ENCODE measurements at regions not wholly inside any gene's neighbourhood (a gene's known extent, or its start where the extent isn't known, plus 50 kb on each side); places are given as distances from the start of the nearest gene placed in this dataset.

DNA sequence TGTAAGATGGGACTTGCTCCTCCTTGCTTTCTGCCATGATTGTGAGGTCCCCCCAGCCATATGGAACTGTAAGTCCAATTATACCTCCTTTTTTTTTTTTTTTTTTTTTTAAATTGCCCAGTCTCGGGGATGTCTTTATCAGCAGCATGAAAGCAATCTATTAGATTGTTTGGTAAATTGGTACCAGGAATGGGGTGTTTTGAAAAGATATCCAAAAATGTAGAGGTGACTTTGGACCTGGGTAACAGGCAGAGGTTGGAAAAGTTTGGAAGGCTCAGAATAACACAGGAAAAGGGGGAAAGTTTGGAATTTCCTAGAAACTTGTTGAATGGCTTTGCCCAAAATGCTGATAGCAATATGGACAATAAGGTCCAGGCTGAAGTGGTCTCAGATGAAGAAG is 545.8 kb upstream of the ALCAM start:
- H3K9ac ChIP-seq (ENCODE audit: low read length), result no peak overlapping the region
- peaks cover 34% of the 10 kb centered on the region for H3K9me3 ChIP-seq (ENCODE audit: control insufficient read depth, insufficient read depth, low read depth, low read length)
- no peaks in the 10 kb centered on the region for H3K36me3 ChIP-seq (ENCODE audit: control insufficient read depth, insufficient read depth, low read length)
- H3K27ac ChIP-seq (ENCODE audit: low read depth, low read length), result no peak overlapping the region
- peaks cover 15% of the 10 kb centered on the region for H3K4me1 ChIP-seq (ENCODE audit: control insufficient read depth, insufficient read depth, low read length)
- H3K4me3 ChIP-seq (ENCODE audit: low read depth, low read length), result no peak overlapping the region
- no peaks in the 10 kb centered on the region for H3K27me3 ChIP-seq (ENCODE audit: control insufficient read depth, insufficient read depth, low read length)

DNA sequence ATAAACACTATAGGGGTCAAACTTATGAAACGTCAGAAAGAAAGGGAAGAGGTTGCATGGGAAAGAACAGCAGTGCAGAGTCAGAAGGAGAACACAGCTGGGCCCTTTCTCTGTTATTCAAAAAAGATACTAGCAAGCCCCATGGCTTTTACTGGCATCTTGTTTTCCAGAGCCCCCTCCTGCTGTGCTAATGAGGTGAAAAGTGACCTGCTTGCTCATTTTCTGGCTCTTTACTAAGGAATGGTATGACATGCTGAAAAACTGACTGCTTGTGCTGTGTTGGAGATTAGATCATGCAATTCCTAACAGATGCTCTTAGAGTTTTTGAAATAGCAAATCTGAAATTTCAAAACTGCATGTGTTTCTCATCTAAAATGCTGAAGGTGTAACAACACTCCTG is 541.6 kb upstream of the ALCAM start:
- Histone ChIP-seq H3K4me1 (ENCODE audit: control insufficient read depth, insufficient read depth, low read length) (peaks cover 15% of the 10 kb centered on the region), H3K27ac (ENCODE audit: low read depth, low read length) (0 out of 2 replicates have a peak overlapping the region, but pooled peaks have one; percentile 5), H3K4me3 (ENCODE audit: low read depth, low read length) (no peak overlapping the region), H3K27me3 (ENCODE audit: control insufficient read depth, insufficient read depth, low read length) (no peaks in the 10 kb centered on the region), H3K36me3 (ENCODE audit: control insufficient read depth, insufficient read depth, low read length) (no peaks in the 10 kb centered on the region), H3K9me3 (ENCODE audit: control insufficient read depth, insufficient read depth, low read depth, low read length) (peaks cover 29% of the 10 kb centered on the region), H3K9ac (ENCODE audit: low read length) (no peak overlapping the region)

DNA sequence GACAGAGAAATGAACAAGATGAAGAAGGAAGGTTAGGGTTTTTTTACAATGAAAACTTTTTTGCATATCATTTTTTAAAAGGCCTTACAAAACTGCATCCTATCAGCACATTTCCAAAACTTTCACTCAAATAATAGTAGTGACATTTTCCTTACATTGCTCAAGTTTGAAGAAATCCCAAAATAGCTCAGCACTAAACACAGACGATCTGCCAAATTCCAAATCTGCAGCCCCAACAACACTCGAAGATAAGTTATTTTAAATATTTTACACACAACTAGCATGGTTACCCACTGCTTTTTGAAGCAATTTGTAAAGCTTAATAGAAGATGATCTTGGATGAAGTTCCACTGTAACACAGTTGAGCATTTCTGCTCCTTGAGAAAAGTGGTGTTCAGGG is 535.6 kb upstream of the ALCAM start:
- Histone ChIP-seq H3K9me3 (ENCODE audit: control insufficient read depth, insufficient read depth, low read depth, low read length) (no peaks in the 10 kb centered on the region), H3K4me1 (ENCODE audit: control insufficient read depth, insufficient read depth, low read length) (peaks cover 7% of the 10 kb centered on the region), H3K27ac (ENCODE audit: low read depth, low read length) (no peak overlapping the region), H3K27me3 (ENCODE audit: control insufficient read depth, insufficient read depth, low read length) (no peaks in the 10 kb centered on the region), H3K4me3 (ENCODE audit: low read depth, low read length) (no peak overlapping the region), H3K36me3 (ENCODE audit: control insufficient read depth, insufficient read depth, low read length) (no peaks in the 10 kb centered on the region), H3K9ac (ENCODE audit: low read length) (no peak overlapping the region)

DNA sequence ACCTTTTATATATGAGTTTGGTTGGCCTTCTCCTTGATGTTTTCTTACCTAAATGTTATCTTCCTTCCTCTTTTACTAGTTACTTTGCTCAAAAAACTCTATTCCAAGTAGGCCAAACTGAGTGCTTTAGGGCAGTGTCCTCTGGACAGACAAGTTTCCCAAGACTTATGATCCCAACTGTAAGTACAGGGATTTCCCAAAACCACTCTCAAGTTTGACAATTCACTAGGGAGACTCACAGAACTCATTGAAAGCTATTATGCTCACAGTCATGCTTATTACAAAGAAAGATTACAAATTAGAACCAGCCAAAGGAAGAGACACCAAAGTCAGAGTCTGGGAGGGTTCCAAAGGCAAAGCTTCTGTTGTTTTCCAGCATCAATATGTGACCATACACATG is 534.2 kb upstream of the ALCAM start:
- H3K4me1 ChIP-seq (ENCODE audit: control insufficient read depth, insufficient read depth, low read length), result peaks cover 10% of the 10 kb centered on the region
- no peak overlapping the region for H3K4me3 ChIP-seq (ENCODE audit: low read depth, low read length)
- no peaks in the 10 kb centered on the region for H3K9me3 ChIP-seq (ENCODE audit: control insufficient read depth, insufficient read depth, low read depth, low read length)
- H3K27me3 ChIP-seq (ENCODE audit: control insufficient read depth, insufficient read depth, low read length), result no peaks in the 10 kb centered on the region
- no peak overlapping the region for H3K27ac ChIP-seq (ENCODE audit: low read depth, low read length)
- H3K9ac ChIP-seq (ENCODE audit: low read length), result no peak overlapping the region
- H3K36me3 ChIP-seq (ENCODE audit: control insufficient read depth, insufficient read depth, low read length), result no peaks in the 10 kb centered on the region

DNA sequence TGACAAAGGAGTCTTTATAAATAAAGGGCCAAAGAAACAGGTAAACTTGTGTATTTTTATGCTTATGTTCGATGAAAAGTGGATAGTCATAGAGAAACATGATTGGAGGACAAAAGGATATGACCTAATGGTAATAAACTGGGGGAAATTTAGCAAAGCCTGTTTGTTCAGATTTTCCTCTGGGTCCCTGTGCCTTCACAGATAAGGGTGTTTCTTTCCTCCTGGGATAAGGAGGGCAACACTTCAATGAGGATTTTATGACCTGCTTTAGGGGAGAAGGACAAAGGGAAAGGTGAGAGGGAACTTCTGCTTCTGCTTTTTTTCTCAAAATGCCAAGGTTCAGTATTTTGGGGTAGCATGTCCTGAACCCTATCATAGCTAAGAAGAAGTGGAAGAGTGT is 531.3 kb upstream of the ALCAM start:
- H3K4me1 ChIP-seq (ENCODE audit: control insufficient read depth, insufficient read depth, low read length), result peaks cover 10% of the 10 kb centered on the region
- no peaks in the 10 kb centered on the region for H3K36me3 ChIP-seq (ENCODE audit: control insufficient read depth, insufficient read depth, low read length)
- no peaks in the 10 kb centered on the region for H3K27me3 ChIP-seq (ENCODE audit: control insufficient read depth, insufficient read depth, low read length)
- H3K9me3 ChIP-seq (ENCODE audit: control insufficient read depth, insufficient read depth, low read depth, low read length), result no peaks in the 10 kb centered on the region
- H3K9ac ChIP-seq (ENCODE audit: low read length), result no peak overlapping the region
- H3K4me3 ChIP-seq (ENCODE audit: low read depth, low read length), result no peak overlapping the region
- no peak overlapping the region for H3K27ac ChIP-seq (ENCODE audit: low read depth, low read length)

DNA sequence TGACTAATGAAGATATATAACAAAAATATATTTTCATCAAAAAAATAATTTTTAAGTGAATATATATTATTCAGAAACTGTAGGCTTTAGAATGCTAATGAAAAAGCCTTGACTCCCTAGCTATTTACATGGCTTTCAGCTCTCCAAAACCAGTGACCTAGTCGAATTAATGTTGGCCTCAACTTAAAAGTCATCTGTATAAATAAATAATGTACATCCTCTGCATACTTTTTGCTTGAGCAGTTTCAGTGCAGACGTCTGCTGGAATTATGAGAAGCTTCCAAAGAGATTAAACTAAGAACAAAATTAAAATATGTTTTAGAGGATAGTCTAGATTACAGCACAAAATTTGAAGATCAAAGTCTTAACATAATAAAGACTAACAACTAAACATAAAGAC is 520.4 kb upstream of the ALCAM start:
- no peak overlapping the region for H3K27ac ChIP-seq (ENCODE audit: low read depth, low read length)
- H3K27me3 ChIP-seq (ENCODE audit: control insufficient read depth, insufficient read depth, low read length), result no peaks in the 10 kb centered on the region
- no peak overlapping the region for H3K4me3 ChIP-seq (ENCODE audit: low read depth, low read length)
- peaks cover 19% of the 10 kb centered on the region for H3K4me1 ChIP-seq (ENCODE audit: control insufficient read depth, insufficient read depth, low read length)
- no peak overlapping the region for H3K9ac ChIP-seq (ENCODE audit: low read length)
- H3K36me3 ChIP-seq (ENCODE audit: control insufficient read depth, insufficient read depth, low read length), result peaks cover 5% of the 10 kb centered on the region; the same call in 1 of the 2 replicates
- peaks cover 18% of the 10 kb centered on the region for H3K9me3 ChIP-seq (ENCODE audit: control insufficient read depth, insufficient read depth, low read depth, low read length)

DNA sequence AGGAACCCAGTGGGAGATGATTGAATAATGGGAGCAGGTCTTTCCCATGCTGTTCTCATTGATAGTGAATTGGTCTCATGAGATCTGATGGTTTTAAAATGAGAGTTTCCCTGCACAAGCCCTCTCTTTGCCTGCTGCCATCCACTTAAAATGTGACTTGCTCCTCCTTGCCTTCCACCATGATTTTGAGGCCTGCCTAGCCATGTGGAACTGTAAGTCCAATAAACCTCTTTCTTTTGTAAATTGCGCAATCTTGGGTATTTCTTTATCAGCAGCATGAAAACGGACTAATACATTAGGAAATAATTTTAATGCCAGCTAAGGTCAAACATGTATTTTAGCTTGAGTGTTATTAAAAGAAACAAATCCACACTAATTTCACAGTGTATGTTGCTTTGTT is 517.6 kb upstream of the ALCAM start:
- peaks cover 5% of the 10 kb centered on the region; the same call in 1 of the 2 replicates for H3K36me3 ChIP-seq (ENCODE audit: control insufficient read depth, insufficient read depth, low read length)
- H3K9me3 ChIP-seq (ENCODE audit: control insufficient read depth, insufficient read depth, low read depth, low read length), result peaks cover 22% of the 10 kb centered on the region
- no peak overlapping the region for H3K4me3 ChIP-seq (ENCODE audit: low read depth, low read length)
- H3K27ac ChIP-seq (ENCODE audit: low read depth, low read length), result no peak overlapping the region
- peaks cover 19% of the 10 kb centered on the region for H3K4me1 ChIP-seq (ENCODE audit: control insufficient read depth, insufficient read depth, low read length)
- no peaks in the 10 kb centered on the region for H3K27me3 ChIP-seq (ENCODE audit: control insufficient read depth, insufficient read depth, low read length)
- no peak overlapping the region for H3K9ac ChIP-seq (ENCODE audit: low read length)

DNA sequence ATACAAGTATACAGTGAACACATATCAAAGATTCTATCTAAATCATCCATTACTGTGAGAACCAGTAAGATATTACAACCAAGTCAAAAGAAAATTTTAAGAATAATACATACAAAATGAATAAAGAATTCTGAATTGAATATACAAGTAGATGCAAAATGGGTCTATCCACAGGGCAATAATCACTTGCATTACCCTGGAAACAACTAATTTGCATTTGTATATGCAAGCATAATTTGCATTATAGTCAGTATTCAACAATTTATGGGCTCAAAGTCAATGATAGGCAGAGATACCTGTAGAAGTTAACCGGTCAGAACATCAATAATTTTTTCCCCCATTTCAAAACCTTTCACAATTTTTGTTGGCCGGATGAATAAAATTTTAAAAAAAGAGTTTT is 512.2 kb upstream of the ALCAM start:
- Histone ChIP-seq H3K27ac (ENCODE audit: low read depth, low read length) (no peak overlapping the region), H3K9me3 (ENCODE audit: control insufficient read depth, insufficient read depth, low read depth, low read length) (peaks cover 3% of the 10 kb centered on the region), H3K36me3 (ENCODE audit: control insufficient read depth, insufficient read depth, low read length) (no peaks in the 10 kb centered on the region), H3K9ac (ENCODE audit: low read length) (no peak overlapping the region), H3K4me1 (ENCODE audit: control insufficient read depth, insufficient read depth, low read length) (peaks cover 18% of the 10 kb centered on the region), H3K27me3 (ENCODE audit: control insufficient read depth, insufficient read depth, low read length) (no peaks in the 10 kb centered on the region), H3K4me3 (ENCODE audit: low read depth, low read length) (no peak overlapping the region)

DNA sequence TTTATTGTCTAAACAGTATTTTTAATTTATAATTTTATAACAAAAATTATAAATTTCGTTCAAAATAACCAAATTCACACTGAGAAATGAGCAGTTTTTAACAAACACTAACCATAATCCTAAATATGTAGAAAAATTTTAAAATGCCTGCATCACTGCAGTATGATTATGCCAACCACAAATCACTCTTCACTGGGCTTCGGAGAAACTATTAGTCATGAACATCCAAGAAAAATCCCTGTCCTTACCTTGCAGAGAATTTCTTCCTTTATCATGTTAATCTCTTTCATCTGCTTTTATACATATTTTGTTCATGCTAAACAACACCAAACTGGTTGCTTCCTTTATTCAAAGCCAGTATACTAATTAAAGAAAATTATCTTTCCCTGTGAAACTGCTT is 511.0 kb upstream of the ALCAM start:
- H3K27me3 ChIP-seq (ENCODE audit: control insufficient read depth, insufficient read depth, low read length), result no peaks in the 10 kb centered on the region
- peak overlapping the region; percentile 65; the same call in 1 of the 2 replicates for H3K27ac ChIP-seq (ENCODE audit: low read depth, low read length)
- H3K4me1 ChIP-seq (ENCODE audit: control insufficient read depth, insufficient read depth, low read length), result peaks cover 18% of the 10 kb centered on the region
- no peak overlapping the region for H3K4me3 ChIP-seq (ENCODE audit: low read depth, low read length)
- no peaks in the 10 kb centered on the region for H3K36me3 ChIP-seq (ENCODE audit: control insufficient read depth, insufficient read depth, low read length)
- H3K9me3 ChIP-seq (ENCODE audit: control insufficient read depth, insufficient read depth, low read depth, low read length), result peaks cover 3% of the 10 kb centered on the region
- H3K9ac ChIP-seq (ENCODE audit: low read length), result no peak overlapping the region

DNA sequence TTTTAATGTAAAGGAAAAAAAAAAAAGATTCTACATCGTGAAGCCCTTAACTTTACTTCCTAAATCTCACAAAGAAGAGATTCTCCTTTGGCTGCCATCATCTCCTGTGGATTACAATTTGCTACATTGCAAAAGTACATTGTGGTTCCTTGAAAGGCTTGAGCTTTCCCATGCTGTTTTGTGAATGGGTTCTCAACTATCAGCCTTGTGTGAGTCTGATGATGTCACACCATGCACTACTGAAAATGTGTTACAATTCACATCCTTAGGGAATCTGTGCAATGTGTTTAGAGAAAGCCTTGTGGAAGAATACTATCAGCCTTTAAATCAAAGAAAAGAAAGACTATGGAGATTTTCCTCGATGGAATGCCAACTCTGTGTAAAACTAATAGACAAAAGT is 510.0 kb upstream of the ALCAM start:
- H3K36me3 ChIP-seq (ENCODE audit: control insufficient read depth, insufficient read depth, low read length), result no peaks in the 10 kb centered on the region

DNA sequence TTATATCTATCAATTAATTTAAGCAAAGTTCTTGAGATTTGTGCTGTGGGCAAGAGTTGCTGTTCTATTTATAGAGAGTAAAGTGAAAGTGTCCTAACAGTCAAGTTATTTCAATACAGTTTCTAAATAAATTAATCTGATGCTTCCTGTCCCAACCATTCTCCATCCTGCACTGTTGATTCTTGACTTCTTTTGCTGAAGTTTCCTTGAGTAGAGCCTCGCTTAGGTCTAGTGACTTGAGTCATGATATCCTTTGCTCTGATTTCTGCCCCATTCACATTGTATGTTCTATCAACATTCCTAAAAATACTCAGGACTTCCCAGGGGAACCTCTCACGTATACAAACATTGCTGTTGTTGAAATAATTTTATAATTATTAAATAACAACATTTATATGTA is 498.4 kb upstream of the ALCAM start:
- no peaks in the 10 kb centered on the region for H3K36me3 ChIP-seq (ENCODE audit: control insufficient read depth, insufficient read depth, low read length)
- H3K27ac ChIP-seq (ENCODE audit: low read depth, low read length), result no peak overlapping the region
- H3K4me1 ChIP-seq (ENCODE audit: control insufficient read depth, insufficient read depth, low read length), result no peaks in the 10 kb centered on the region
- H3K27me3 ChIP-seq (ENCODE audit: control insufficient read depth, insufficient read depth, low read length), result no peaks in the 10 kb centered on the region
- no peak overlapping the region for H3K4me3 ChIP-seq (ENCODE audit: low read depth, low read length)
- H3K9ac ChIP-seq (ENCODE audit: low read length), result no peak overlapping the region
- no peaks in the 10 kb centered on the region for H3K9me3 ChIP-seq (ENCODE audit: control insufficient read depth, insufficient read depth, low read depth, low read length)

More for the DNA sequence above, 510.0 kb upstream of the ALCAM start:
- Histone ChIP-seq H3K9ac (ENCODE audit: low read length) (no peak overlapping the region), H3K27me3 (ENCODE audit: control insufficient read depth, insufficient read depth, low read length) (no peaks in the 10 kb centered on the region), H3K4me1 (ENCODE audit: control insufficient read depth, insufficient read depth, low read length) (peaks cover 18% of the 10 kb centered on the region), H3K27ac (ENCODE audit: low read depth, low read length) (peak overlapping the region; percentile 65; the same call in 1 of the 2 replicates), H3K4me3 (ENCODE audit: low read depth, low read length) (no peak overlapping the region), H3K9me3 (ENCODE audit: control insufficient read depth, insufficient read depth, low read depth, low read length) (peaks cover 3% of the 10 kb centered on the region)

DNA sequence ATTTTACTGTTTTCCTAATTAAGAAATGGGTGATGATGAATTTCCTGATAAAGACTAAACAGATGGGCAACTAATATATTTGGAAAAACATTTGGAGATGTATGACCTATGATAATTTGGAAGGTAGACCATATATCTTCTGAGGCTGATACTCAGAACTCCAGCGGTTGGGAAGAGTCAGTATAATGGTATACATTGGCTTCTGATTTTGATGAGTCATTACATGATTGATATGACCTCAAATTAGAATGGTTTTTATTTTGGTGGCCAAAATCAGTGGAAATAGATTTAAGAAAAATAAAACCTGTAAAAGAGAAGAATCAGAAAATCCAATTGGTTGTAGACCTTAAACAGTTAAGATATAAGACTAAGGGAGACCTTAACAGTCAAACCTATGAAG is 496.4 kb upstream of the ALCAM start:
- no peaks in the 10 kb centered on the region for H3K4me1 ChIP-seq (ENCODE audit: control insufficient read depth, insufficient read depth, low read length)
- H3K9ac ChIP-seq (ENCODE audit: low read length), result no peak overlapping the region

More for the DNA sequence above, 496.4 kb upstream of the ALCAM start:
- no peaks in the 10 kb centered on the region for H3K27me3 ChIP-seq (ENCODE audit: control insufficient read depth, insufficient read depth, low read length)
- H3K4me3 ChIP-seq (ENCODE audit: low read depth, low read length), result no peak overlapping the region
- H3K36me3 ChIP-seq (ENCODE audit: control insufficient read depth, insufficient read depth, low read length), result no peaks in the 10 kb centered on the region
- no peaks in the 10 kb centered on the region for H3K9me3 ChIP-seq (ENCODE audit: control insufficient read depth, insufficient read depth, low read depth, low read length)
- H3K27ac ChIP-seq (ENCODE audit: low read depth, low read length), result no peak overlapping the region
